NCI-H524 treated with DMSO at 0.1 percent for 48 hours (cell line): ENCODE measurements at regions not wholly inside any gene's neighbourhood (a gene's known extent, or its start where the extent isn't known, plus 50 kb on each side); places are given as distances from the start of the nearest gene placed in this dataset.

Experiments used
- DNase-seq: peaks from one replicate; lab custom pipeline; 2025; lab: John Stamatoyannopoulos, UW

- DNase-seq, result no peak
Measured at GRCh38 chr6:168722397-168722796, 281.4 kb downstream of the SMOC2 start.

- no peak for DNase-seq
Measured at GRCh38 chr6:168721571-168721970, 280.6 kb downstream of the SMOC2 start.

GRCh38 chr6:168719901-168720300 lies 278.9 kb downstream of the SMOC2 start:
- no peak for DNase-seq

GRCh38 chr6:168718821-168719475 lies 278.0 kb downstream of the SMOC2 start:
- no peak for DNase-seq
